ENCODE measurements at regions not wholly inside any gene's neighbourhood (a gene's known extent, or its start where the extent isn't known, plus 50 kb on each side); places are given as distances from the start of the nearest gene placed in this dataset.

DNA sequence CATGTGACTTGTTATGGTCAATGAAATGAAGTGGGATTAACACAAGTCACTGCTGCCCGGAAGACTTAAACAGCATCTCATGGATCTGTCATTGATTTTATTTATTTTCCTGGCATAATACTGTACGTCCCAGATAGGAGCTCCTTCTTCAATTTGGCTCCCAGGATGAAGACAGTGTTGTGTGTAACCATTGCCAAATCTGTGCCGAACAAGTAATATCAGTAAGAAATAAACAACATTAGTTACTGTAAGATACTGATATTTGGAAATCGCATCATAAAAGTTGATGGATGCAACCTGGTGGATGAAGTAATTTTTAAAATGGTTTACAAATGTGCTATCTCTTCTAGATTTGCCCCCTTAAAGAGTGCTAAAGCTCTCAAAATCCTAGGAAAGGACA, 419.0 kb upstream of the MMADHC start:
- no peak for DNase-seq (ENCODE audit: low spot score)

DNA sequence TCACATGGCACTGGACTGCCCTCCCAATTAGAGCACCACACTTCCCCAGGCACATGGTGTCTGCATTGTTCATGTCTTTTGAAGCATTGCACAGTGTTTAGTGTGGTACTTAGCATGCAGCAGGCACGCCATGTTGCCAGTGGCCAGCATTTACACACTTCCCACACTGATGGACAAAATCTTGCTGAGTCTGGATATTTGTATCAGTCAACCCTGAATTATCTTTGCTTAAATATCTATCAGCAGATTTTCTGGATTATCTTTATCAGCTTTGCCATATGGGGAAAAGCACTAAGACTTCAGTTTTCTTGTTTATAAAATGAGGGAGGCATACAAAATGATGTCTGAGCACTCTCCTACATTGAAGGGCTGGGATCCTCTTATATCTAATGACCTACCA, 416.0 kb upstream of the MMADHC start:
- DNase-seq (ENCODE audit: low spot score), result no peak

DNA sequence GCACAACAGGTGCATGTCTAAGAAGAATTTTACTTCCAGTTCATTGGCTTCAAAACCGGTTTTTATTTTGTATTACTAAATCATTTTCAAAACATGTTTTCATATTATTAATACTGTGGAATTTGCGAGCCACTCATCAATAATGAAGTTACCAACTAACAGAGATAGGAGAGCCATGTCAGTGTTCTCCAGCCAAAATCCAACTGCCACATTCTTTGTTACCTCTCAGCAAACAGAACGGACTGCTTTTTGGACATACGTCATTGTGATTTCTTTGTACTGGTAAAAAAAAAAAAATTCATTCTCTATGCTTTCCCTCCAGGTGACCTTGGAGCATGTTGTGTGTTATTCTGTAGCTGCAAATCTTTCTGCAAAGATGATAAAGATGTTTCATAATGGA, 414.2 kb upstream of the MMADHC start:
- DNase-seq (ENCODE audit: low spot score), result no peak

DNA sequence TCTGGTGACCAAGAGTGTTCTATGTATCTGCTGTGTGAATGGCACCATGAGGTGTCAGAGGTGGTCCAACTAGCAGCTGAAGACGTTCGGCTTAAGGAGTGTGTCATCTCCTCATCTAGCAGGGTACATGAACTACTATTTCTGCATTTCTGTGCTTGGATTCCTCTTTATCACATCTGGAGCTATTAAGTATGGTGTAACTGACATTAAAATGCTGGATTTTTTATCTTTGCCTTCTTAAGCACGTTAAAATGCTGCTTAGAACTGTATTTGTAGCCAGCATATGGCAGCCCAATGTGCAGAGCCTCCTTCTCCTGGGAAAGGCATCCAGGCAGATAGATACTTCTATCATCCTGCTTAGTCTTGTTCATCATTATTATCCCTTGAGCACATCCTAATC, 409.3 kb upstream of the MMADHC start:
- no peak for DNase-seq (ENCODE audit: low spot score)

DNA sequence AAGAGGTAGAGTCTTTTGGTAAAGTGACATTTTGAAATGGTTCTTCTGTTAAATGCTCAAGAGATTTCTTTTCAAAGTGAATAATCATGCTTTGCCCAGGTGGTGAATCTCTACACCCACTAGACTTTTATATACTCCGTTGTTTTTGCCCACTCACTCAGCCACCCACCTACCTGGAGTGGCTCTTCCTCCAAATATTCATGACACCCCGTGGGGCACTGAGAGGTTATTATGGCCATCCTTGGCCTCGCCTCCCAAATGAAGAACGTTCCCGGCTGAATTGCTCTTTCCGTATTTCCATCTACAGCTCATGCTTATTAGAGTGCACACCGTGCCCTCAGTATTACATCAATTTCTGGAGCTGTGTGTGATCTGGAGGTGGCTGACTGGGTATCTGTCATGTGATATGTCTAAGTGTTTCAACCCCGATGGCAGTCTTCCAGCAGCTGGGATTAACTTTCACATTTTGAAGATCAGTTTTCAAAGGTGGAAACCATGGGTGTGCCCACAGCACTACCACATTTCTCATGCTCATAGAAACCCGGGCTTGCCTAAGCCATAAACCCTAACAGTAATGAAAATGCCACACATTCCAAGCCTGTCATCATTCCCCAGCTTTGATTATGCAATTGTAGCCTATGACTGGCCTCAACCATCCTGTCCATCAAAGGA, 406.6 kb upstream of the MMADHC start:
- no peak for DNase-seq (ENCODE audit: low spot score)

DNA sequence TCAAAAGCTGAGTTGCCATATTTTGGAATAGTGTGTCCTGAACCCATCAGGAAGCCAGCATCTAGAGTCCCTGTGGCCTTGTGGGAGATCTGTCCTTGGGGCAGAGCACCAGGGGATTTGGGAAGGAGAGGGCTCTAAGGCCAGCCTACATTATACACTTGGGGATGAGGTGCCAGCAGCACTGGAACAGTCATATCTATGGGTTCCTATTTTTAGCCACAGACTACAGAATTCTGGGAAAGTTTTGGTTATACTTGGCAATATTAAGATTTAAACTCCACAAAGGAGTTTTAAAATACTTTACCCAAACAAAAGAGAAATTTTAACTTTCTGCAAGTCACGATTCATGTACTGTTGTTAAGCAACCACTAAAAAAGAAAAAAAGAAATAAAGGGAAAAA, 405.7 kb upstream of the MMADHC start:
- no peak for DNase-seq (ENCODE audit: low spot score)

DNA sequence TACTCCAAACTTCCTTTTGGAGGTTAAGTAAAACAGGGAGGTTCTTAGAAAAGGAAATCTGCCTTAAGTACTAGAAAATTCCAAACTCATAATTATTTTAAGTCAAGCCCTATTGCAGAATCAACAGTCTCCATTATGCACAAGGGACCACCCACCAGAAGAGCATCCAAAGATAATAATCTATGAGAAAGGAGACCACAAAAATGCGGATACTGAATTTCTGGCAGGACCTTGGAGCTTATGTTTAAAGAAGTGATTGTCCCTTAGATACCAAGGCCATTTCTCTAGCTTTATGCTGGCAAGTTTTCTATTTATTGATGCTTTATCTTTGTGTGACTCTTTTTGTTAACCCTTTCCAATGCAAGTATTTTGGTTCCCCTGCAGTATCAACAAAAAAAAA, 404.0 kb upstream of the MMADHC start:
- DNase-seq (ENCODE audit: low spot score), result no peak

DNA sequence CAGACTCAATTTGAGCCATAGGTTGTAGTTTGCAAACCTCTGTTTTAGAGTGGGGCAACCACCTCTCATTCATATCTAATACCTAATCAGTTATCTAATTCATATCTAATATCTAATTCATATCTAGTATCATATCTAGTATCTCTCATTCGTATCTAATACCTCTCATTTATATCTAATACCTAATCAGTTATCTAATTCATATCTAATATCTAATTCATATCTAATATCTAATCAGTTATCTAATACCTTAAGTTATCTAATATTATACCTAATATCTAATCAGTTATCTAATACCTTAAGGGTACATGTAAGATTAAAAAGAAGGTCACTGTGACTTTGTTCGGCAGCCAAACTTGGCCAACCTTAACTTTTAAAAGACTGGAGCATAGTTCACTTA, 403.4 kb upstream of the MMADHC start:
- no peak for DNase-seq (ENCODE audit: low spot score)

DNA sequence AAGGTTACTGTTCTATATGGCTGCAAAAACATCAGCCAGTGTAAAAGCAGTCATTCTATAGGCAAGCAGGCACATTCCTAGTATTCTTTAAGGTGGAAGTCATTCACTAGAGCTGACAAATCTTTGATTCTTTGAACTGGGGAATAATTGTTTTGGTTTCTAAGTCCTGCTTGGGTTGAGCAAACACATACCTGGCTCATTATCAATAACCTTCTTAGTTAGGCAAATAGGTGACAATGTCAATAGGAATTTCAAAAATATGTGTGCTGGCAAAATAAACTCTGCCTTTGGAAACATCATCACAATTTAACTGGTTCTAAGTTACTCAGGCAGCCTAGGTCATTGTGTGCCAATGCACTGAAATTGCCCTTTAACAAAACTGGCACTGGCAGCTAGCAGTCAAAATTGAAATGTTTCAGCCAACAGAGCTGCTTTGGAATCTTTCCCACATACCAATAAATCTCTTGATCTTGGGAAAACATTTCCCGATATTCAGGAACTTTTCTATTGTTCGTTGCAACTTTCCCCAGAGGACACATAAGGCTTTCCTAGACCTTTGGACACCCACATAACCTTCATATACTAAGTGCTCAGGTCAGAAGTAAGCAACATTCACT, 402.0 kb upstream of the MMADHC start:
- no peak for DNase-seq (ENCODE audit: low spot score)

DNA sequence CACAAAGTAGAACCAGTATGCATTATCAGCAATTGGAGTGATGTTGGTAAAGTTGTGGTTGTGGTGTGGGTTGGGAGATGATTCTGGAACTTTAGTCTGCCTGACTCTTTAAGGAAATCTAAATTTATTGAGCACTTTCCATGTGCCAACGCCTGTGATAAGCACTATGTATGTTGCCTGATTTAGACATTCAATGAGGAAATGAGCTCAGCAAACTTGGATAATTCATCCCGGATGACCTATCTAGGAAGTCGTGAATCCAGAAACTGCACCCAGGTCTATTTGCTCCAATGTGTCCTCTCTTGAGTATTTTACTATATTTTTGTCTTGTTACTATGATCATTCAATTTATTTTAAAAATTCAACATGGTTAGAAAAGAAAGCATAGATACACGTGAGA, 400.8 kb upstream of the MMADHC start:
- DNase-seq (ENCODE audit: low spot score), result no peak

DNA sequence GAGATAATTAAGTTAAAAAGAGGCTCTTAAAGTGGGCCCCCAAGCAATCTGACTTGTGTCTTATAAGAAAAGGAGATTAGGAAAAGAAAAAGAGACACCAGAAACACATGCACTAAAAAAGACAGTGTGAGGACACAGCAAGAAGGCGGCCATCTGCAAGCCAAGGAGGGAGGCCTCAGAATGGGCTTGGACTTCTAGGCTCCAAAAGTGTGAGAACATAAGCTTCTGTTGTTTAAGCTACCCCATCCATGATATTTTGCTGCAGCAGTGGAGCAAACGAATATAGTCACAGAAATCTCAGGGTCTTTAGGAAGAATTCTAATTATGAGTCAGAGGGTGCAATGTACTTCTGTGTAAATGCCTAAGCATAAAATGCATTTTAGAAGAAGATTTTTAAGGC, 399.3 kb upstream of the MMADHC start:
- no peak for DNase-seq (ENCODE audit: low spot score)

DNA sequence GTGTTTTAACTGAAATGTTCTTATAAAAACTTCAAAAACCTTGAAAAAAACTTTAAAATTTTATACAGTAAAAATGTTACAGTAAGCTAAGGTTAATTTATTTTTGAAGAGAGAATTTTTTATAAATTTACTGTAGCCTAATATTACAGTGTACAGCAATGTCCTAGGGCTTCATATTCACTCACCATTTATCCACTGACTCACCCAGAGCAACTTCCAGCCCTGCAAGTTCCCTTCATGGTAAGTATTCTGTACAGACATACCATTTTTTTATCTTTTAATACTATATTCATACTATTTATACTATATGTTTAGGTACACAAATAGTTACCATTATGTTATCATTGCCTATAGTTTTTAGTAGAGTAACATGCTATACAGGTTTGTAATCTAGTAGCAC, 396.7 kb upstream of the MMADHC start:
- no peak for DNase-seq (ENCODE audit: low spot score)

DNA sequence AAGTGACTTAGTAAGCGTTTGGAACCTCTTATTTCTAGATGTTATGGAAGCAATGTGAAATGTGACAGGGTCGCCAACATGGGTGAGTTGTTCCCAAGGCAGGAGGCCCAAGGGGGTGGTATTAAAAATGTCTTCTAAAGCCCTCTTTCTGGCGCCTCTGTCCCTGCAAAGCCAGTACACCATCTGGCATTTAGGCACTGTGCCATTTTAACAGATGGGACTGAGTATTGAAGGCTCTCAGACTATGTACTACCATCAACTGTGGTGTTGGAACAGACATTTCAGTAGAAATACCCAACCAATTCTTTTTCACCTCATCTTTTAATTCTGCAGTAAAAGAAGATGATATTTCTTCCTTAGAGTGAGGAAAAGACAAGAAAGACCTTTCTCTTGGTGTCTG, 384.5 kb upstream of the MMADHC start:
- no peak for DNase-seq (ENCODE audit: low spot score)

DNA sequence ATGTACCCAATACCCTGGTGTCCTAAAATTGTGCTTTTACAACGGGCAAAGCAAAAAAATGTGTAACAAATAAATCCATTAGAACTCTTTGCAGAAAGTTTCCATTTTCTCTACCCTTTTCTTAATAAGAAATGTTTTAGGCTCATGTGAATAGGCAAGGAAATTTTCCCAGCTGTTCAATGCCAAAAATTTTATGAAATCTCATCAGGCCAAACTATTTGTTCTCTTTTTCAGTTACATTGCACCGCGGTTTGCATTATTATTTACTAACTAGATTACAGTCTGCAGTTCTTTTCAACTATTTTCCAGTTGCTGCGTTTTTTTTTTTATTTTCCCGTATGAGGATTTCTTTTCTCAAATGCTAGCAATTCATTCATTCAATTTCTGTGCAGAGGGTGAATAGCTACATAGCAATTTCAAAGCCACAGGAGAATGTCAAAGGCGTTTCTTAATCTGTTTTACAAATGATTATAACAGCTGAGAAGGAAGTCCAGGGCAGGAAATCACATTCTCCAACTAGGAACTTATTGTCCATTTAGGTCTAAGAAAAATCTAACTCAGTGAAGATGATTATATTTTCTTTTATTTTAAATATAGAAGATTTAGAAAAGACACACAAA, 367.5 kb upstream of the MMADHC start:
- DNase-seq (ENCODE audit: low spot score), result no peak

DNA sequence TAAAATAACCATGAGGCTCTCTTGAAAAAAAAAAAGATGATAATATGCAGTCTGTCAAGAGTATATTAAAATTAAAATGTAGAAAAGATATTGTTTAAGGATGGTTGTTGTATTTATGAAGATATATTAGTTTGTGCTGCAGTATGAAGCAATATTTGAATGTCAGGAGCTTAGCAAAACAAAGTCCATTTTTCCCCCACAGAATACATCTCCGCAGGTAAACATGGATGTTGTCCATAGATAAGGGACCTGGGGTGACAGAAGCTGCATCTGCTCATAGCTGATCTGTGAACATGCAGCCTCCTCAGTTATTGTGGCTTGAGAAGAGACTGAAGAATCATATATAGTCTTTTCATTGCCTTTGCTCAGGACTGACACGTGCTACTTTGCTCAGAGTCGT, 366.1 kb upstream of the MMADHC start:
- no peak for DNase-seq (ENCODE audit: low spot score)

DNA sequence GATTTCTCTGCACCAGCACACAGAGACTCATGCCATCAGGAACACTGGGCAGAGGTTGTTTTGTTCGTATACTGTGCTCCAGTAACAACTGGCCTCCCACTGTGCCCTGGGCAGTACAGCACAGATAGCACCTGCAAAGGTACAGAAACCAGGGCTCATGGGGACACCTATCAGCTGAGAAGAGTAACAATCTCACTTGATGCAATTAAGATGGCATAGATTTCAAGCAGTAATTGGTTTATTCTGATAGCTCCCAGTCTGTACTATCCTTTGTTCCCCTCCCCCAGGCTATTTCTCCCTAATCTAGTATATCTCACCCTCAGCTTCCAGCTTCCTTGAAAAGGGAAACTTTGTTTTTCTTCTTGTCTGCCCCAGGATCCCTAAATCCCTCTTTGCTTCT, 343.9 kb upstream of the MMADHC start:
- DNase-seq (ENCODE audit: low spot score), result no peak

DNA sequence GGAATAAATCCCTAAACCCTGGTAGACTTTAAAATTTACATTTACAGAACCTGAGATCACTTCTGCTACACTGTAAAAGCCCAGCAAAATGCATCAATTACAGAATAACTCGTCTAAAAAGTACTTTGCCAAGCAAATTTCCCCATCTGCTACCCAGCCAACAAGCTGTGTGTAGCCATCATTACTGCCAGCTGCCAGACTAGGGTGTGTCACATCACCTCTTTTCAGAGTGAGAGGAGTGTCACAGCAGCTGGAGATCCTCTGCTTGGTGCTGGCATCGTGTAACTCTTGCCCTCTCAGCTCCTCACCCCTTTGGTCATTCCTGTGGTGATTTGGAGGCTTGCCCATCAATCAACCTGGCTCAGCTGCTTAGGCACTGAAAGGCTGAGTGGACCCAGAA, 340.4 kb upstream of the MMADHC start:
- DNase-seq (ENCODE audit: low spot score), result no peak

DNA sequence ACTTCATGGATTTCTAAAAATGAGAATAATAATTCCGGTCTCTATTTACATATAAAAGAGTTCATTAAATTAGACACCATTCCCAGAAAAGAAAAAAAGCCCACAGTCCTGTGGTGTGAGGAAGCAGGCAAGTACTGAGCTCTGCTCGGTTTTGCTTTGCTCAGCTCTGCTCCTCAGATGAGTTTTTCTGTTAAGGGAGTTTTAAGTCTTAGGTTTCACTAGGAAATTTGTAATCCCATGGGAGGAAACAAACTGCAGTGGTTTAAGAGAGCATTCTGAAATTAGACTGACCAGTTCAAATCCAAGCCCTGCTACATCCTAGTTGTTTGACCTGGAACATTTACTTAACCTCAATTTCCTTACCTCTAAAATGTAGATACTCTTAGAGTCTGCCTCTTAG, 338.6 kb upstream of the MMADHC start:
- no peak for DNase-seq (ENCODE audit: low spot score)

DNA sequence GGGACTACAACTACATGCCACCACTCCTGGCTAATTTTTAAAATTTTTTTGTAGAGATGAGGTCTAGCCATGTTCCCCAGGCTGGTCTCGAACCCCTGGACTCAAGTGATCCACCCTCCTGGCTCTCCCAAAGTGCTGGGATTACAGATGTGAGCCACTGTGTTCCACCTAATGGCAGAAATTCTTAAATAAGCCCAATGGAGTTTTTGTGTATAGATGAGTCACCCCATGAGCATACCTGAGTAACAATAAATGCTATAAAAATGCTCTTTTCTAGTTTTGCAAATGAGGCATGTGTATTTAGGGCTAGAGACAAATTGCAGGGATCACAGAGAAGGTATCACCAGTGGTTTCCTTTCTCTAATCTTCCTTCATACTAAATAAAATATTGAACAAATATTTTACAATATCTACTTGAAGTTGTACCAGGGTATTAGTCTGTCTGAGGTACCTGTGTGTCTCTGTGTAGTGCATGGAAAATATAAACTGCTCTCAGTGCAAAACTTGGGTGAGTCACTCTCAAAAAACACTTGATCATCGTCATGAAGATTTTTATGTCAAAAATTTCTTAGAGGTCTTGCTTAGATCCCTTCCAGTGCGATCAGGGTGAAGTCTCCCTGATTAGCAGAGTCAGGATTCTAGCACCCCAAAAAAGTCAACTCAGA, 337.1 kb upstream of the MMADHC start:
- DNase-seq (ENCODE audit: low spot score), result no peak

DNA sequence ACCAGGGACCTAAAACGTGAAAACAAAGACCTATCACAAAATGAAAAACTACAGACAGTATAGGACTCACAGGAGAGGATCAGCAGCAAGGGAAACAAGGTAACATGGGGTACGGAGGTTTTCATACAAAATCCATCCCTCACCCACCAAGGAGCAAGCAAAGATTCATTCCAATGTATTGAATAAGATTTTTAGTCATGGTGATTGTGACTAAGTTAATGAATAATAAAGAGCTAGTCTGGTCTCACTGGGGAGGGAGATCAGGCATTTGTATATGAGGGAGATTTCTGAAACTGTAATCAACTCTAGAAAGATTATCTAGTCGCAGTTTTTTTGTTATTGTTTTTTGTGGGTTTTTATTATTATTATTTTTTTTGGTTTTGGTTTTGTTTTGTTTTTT, 336.5 kb upstream of the MMADHC start:
- no peak for DNase-seq (ENCODE audit: low spot score)

DNA sequence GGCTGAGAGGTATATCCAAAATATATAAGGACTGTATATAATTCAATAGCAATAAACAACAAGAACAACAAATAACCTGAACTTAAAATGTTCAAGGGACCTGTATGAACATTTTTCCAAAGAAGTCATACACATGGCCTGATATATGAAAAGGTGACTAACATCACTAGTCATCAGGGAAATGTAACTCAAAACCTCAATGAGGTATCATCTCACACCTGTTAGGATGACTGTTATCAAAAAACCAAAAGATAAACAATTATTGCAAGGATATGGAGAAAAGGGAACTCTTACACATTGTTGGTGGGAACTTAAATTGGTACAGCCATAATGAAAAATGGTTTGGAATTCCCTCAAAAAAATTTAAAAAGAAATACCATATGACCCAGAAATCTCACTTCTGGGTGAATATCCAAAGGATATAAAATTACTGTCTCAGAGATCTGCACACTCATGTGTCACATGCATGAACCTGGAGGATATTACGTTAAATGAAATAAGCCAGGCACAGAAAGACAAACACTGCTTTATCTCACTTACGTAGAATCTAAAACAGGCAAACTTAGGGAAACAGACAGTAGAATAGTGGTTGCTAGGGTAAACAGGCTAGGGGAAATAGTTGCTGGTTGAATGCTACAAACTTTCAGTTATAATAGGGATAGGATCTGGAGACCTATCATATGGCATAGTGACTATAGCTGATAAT, 334.5 kb upstream of the MMADHC start:
- no peak for DNase-seq (ENCODE audit: low spot score)

DNA sequence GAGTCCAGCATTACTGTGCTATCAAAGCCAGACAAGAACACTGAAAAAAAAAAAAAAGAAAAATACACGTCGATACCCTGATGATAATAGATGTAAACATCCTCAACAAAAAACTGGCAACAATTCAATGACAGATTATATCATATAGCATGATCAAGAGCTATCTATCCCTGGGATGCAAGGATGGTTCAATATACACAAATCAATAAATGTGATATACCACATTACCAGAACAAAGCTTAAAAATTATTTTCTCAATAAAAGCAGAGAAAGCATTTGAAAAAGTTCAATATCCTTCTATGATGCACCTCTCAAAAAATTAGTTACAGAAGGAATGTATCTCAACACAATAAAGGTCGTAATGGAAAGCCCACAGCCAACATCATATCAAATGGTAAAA, 332.8 kb upstream of the MMADHC start:
- no peak for DNase-seq (ENCODE audit: low spot score)

DNA sequence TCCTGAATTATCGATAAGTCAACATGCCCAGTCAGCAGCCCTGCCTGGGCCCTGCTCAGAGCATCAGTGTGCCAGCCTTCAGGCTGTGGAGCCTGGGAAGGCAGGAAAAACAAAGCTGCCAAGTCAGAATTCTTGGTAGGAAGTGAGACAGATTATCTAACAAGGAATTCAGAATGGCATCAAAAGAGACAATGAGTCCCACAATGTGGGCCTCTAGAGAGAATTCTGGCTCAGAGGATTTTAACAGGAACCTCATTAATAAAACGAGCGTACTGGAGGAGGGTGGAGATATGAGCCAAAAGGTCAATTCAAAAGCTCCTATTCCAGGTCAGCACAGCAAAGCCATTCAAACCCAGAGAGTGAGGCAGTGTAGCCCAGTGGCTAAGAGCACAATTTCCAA, 327.6 kb upstream of the MMADHC start:
- no peak for DNase-seq (ENCODE audit: low spot score)
